Fibroblast of lung (primary cell): ENCODE measurements at regions not wholly inside any gene's neighbourhood (a gene's known extent, or its start where the extent isn't known, plus 50 kb on each side); places are given as distances from the start of the nearest gene placed in this dataset.

Experiments
- EZH2 ChIP-seq: IDR thresholded peaks from 2 replicates; pipeline ENCODE4 v1.5.1; 2012; ENCODE audit warnings: low read length, control low read depth, mild to moderate bottlenecking; ENCODE audit errors: missing control alignments
- TF ChIP-seq, protein P1 (sequence below), 2 donors: IDR thresholded peaks in 1 of 2; conservative IDR thresholded peaks in 1 of 2; 1 replicate in 1 of 2; 2 replicates in 1 of 2; pipeline ENCODE4 v1.5.1; 2011 to 2012; ENCODE audit warnings: low read length in 2 of 2, control low read depth in 1 of 2, inconsistent platforms in 1 of 2, low read depth in 1 of 2, mild to moderate bottlenecking in 1 of 2

DNA sequence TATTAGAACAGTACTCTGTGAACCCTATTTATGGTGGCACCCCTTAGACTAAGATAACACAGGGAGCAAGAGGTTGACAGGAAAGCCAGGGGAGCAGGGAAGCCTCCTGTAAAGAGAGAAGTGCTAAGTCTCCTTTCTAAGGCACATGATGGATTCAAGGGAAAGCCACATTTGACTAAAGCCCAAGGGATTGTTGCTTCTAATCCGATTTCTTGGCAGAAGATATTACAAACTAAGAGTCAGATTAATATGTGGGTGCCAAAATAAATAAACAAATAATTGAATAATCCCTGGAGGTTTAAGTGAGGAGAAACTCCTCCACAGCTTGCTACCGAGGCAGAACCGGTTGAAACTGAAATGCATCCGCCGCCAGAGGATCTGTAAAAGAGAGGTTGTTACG is 333.2 kb downstream of the SOX11 start:
- TF ChIP-seq, protein P1, sequence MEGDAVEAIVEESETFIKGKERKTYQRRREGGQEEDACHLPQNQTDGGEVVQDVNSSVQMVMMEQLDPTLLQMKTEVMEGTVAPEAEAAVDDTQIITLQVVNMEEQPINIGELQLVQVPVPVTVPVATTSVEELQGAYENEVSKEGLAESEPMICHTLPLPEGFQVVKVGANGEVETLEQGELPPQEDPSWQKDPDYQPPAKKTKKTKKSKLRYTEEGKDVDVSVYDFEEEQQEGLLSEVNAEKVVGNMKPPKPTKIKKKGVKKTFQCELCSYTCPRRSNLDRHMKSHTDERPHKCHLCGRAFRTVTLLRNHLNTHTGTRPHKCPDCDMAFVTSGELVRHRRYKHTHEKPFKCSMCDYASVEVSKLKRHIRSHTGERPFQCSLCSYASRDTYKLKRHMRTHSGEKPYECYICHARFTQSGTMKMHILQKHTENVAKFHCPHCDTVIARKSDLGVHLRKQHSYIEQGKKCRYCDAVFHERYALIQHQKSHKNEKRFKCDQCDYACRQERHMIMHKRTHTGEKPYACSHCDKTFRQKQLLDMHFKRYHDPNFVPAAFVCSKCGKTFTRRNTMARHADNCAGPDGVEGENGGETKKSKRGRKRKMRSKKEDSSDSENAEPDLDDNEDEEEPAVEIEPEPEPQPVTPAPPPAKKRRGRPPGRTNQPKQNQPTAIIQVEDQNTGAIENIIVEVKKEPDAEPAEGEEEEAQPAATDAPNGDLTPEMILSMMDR (conservative IDR thresholded peaks at IDR 0.05 in 1 of 2, IDR thresholded peaks at IDR 0.05 in 1 of 2; ENCODE audit: low read depth in 1 of 2, low read length in 2 of 2), result no peak
- no peak for TF ChIP-seq EZH2
